Central memory CD4-positive, alpha-beta T cell (primary cell): ENCODE measurements at regions not wholly inside any gene's neighbourhood (a gene's known extent, or its start where the extent isn't known, plus 50 kb on each side); places are given as distances from the start of the nearest gene placed in this dataset.
A peak's percentile ranks its signal among the peaks of the same experiment; 100 is the strongest.
"Not testable (repeated sequence)": the region's sequence is repeated elsewhere in the genome, so short reads cannot be mapped to it uniquely, and the experiment has no call there.

ENCODE experiments used
- DNase-seq: peaks from one replicate; pipeline ENCODE4 v3.0.0; 2022

DNA sequence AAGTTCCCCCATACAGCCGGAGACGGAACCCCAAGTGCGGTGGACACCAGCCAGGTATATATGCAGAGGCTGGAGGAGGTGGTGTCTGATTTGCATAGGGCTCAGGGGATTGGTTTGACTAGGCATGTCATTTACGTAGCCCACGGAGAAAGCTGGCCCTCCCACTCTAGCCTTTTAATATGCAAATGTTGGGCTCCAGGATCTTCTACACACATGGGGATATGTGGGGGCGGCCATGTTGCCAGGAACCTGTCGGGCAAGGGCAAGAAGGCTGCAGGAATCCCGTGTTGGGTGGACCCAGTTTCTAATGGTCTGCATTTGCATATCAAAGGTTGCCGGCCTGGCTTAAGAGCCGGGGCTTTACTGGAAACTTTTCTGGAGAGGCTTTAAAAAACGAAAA lies 57.4 kb downstream of the FTHL17 start:
- not testable (repeated sequence) for DNase-seq

DNA sequence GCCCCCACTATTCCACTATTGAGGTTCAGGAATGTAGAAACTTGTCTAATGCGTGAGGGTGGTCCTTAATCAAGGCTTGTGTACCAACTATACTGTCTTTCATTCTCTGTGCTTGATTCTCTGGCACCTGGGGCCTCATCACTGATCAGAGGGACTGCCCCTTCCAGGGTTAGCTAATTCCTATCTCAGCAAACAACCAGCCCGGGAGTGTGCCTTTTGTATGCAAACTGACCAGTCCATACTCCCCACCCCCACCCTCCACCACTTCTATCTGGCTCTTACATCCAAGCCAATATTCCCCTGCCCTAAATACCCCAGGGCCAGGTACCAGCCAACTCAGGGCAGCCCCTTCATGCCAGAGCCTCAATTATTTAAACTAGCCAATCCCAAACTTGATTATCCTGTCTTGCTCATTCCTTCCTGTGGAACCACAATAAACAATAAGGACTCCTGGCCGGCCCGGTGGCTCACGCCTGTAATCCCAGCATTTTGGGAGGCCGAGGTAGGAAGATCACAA lies 59.3 kb downstream of the FTHL17 start:
- no peak for DNase-seq

DNA sequence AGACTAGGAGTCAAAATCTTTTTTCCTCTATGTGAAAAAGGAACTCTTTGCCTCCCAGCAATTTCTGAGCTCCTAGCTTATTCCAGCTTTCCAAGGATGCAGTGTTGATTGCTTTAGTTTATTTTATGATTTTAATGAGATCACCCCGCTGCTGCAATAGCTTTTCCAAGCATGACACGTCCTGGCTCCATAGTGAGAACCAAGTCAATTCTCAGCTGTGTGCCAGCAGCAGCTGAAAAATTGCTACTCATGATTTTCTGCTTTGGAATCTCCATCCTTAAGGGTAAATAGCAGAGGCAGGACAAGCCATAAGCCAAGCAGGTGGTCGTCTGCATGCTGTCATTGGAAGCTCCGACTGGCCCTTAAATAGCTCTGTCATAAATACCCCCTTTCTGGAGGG lies 64.5 kb downstream of the FTHL17 start:
- no peak for DNase-seq

DNA sequence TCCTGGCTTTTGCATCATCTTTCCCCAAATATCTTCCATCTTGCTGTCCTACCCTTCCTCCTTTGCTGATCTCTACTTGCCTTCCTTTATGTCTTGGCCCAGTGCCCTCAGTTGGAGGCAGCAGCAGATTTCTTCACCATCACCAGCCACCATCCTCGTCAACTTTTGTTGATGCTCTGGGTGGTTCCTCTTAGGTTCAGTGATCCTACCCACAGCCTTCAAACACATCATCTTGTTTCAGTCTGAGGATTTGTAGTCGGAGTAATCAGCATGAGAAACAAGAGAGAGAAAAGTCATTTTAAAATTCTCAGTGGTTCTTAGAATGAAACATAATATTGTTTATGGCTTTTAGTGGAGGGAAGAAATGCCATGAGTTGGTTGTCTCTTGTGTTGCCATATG lies 65.8 kb downstream of the FTHL17 start:
- no peak for DNase-seq

DNA sequence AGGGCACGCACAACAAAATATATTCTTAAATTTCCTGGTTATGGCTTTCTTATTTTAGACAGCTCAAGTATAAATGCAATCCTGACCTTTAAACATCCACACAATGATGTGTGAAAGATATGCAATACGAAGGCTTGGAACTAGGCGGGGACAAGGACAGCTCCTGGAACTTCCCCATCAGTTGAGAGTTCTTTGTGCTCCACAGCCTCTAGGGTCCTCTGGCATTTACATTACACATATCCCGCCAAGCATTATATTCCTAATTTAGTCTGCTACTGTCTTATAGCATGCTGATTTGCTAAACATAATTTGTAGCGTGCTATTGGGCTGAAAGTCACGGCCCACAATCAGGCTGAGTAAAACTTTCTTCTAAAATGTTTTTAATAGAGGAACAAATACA lies 74.4 kb downstream of the FTHL17 start:
- DNase-seq: no peak

DNA sequence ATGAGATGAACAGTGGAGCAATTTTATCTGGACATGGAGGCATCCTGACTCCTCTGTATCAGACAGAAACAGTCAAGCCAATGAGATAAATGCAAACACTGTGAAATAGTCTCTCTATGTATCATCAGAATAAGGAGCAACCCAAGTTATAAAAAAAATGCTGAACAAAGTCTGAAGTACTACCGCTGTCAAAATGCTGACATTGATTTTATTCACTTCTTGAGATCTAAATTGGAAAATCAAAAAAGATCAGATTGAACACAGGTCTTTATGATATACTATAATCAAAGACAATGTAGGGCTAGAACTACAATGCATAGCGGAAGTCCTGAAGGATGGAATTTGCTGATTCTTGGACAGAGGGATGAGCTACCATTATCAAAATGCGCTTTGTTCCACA lies 76.1 kb downstream of the FTHL17 start:
- no peak for DNase-seq

DNA sequence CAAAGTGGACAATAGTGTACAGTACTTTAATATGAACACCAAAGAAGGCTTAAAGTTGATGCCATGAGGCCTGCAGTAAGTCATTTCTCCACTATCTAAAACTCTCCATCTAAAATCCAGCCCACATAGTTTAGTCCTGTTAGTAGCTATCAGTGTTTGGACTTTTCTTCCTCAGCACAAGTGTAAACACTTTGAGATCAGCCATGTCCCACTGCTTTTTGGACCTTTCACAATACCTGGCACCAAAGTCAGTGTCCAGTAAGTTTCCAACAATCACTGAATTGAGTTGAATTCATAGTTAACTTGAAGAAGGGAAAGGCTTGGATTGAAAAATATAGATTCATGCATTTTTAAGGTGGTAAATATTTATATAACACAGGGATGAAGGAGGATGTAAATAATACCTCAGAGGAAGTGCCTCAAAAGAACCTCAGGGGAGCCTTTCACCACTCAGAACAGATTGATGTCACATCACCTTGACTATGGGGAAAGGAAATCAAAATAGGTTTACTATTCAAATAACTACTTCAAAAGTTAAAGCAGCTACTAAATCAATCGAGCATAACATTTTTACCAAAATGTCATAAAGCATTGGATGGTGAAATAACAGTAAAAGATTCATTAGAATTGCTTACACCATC lies 76.7 kb downstream of the FTHL17 start:
- DNase-seq: peak; percentile 13

DNA sequence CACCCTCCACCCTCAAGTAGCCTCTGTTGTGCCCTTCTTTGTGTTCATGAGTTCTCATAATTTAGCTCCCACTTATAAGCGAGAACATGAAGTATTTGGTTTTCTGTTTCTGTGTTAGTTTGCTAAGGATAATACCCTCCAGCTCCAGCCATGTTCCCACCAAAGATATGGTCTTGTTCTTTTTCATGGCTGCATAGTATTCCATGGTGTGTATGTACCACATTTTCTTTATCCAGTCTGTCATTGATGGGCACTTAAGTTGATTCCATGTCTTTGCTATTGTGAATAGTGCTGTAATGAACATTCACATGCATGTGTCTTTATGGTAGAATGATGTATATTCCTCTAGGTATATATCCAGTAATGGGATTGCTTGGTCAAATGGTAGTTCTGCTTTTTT lies 77.8 kb downstream of the FTHL17 start:
- DNase-seq: not testable (repeated sequence)

DNA sequence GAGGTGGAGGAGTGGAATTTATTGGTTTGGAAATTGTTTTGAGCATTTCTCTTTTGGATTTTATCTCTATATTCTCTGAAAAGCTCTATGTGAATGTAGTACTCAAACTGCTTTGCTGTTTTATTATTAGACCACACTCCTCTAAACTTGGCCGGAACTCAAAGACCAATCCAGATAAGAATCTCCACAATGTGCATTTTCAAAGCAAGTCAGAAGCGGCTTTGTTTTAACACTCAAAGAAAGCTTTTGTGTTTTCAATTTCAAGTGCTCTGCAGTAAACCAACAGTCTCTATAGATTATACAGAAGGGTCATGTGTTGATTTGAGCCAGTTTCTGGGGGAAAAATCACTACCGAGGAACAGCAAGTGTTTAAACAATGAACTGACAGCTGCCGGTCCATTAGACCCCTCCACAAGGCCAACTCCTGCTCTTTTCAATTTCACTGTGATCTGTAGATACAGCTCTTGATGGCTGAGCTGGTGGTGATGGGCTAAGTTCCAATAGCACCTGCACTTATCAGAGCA lies 79.4 kb downstream of the FTHL17 start:
- DNase-seq: no peak

DNA sequence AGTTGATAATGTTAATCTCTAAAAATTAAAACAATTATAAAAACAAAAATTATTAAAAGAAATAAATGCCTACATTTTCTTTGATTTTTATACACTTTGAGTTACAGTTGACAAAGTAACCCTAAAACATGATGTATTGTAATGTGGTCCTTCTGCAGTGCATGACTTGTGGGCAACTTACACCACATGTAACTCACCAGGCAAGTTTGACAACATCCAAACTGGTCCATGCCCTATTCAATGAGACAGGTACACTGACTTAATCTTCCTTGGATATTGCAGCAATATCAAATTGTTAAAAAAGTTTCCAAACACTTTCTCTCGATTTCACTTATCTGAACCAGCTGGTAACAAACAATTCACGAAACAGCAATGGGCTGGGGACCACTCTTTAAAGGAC lies 81.5 kb downstream of the FTHL17 start:
- no peak for DNase-seq

DNA sequence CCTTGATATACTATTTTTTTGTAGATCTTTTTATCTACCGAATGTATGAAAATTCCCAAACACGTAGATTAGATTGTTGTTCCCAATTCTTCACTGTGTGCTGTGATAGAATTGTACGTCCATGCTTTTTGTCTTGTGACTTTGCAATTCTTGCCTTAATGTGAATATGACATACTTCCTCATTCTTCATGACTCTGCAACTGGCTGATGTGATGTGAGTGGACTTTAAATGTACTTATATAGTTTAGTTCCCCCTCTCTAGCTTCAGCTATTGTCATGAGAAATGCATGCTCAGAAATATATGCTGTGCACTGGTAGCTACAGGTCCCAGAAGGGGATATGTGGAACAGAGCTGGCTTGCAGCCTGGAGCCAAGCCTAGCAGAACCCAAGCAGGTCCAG lies 89.4 kb downstream of the FTHL17 start:
- DNase-seq: no peak

DNA sequence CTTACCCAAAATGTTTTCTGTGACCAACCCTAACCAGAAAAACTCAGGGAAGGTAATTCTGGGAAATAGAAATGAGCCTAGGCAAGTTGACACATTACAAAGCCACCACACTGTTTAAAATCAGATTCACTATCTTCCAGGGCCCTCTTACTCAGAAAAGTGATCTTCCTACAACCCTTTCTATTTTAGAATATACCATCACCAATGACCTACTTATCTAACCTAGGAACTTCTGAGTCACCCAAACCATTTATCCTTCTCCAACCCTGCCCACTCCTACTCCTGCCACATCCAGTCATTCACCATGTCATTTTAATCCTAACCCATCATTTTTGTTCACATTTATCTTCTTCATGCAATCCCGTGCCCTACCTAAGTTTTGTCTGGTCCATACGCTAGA lies 89.9 kb downstream of the FTHL17 start:
- no peak for DNase-seq

DNA sequence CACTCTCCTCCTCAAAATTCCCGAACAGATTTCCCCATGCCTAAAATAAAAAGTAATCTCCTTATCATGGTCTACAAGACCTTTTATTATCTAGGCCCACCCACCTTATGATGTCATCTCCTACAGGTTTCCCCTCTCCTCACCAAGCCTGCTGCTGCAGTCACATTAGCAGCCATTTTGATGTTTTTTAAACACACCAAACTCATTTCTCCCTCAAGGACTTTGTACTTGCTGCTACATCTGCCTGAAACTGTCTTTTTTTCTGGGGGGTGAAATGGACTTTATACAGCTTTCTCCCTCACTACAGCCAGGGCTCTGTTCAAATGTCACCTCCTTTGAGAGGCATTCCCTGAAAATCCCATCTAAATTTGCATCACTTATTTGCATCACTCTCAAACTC lies 90.2 kb upstream of the TAB3 start:
- DNase-seq: no peak

DNA sequence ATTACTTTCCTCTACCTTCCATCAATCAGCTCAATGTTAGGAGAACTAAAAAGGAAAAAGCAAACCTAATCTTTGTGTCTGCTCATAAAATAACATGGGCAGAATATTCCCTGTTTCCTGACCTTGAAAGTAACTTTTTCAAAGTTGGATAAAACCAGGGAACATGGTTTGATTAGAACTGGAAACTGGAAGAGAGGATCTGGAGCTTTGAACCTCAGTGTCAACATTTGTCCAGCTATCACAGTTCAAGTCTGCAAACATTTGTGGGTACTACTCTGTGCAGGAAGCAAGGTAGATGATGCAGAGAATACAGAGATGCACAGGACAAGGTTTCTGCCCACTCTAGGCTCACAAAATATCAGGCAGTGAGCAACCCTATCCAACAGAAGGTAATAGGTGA lies 86.4 kb upstream of the TAB3 start:
- DNase-seq: no peak

DNA sequence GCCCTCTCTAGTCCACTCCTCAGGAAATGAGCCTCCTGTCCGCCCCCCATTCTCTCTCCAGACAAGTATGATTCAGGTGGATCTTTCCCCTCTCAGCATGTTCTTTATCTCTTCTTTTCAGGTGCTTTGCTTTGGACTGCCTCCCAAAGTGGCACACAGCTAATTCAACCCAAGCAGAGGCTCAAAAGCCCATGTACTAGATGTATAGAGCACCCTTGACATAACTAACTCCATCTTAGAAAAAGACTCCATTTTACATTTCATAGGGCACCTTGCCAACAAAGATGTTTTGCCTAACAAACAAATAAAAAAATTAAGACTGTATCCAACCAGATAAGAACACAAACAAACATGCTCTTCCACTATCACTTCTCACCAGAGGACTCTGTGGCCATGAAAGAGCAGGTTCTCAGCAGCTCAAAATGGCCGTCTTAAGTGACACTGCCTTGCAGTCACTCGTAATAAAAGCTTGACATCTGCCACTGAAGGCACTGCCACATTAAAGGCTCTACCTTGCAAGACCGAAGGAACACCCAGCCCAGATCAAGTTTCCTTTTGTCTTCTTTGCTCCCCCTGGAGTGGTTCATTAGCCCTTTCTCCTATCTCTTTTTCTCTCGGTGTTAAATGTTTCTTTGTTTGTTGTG lies 84.9 kb upstream of the TAB3 start:
- no peak for DNase-seq

DNA sequence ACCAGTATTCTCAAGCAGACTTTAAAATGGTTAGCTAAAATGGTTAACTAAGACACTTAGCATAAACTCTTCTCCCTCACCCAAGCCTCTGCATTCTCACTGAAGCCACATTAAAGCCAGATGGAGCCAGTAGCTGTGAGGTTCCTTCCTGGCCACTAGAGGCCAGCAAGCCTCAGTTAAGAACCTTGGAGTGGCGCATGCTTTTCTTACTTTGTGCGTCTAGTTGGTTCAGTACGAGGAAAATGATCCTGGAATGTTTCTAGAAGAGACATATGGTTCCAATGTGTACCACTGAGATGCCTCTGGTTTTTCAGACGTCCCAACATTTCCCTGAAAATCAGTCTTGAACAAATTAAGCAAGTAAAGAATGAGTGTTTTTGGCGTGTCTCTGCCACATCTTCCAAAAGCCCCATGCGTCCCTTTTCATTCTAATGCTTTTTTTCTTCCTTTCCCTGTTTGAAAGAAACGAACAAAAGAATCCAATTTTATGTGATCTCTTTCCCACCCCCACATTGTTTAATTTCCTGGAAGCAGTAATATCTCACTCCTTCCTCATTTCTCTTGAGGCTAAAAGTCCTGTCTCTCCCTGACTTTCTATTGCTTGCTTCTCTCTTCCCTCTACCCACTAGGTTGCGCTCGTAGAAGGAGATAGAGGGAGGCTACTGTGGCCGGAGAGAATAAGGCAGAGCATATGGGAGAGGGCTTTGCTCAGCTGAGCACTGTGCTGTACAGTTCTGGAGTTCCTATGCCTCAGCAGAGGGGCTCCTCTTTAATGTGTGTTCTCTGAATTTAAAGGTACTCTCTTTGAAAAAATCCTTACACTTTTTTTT lies 82.9 kb upstream of the TAB3 start:
- no peak for DNase-seq

DNA sequence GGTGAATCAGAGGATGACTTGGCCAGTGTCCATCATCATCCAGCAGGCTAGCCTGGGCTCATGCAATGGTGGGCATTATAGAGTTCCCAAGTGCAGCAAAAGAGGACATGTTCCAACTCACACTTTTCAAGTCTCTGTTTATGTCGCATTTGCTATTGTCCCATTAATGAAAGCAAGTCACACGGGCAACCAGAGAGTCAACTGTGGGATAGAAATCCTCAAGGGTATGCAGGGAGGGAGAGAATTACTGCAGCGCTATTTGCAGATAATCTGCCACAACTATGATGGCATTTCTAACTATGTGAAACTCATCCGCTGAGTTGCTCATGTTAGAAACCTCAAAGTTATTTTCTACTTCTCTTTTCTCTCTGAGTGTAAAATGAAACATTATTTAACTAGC lies 78.5 kb upstream of the TAB3 start:
- no peak for DNase-seq

DNA sequence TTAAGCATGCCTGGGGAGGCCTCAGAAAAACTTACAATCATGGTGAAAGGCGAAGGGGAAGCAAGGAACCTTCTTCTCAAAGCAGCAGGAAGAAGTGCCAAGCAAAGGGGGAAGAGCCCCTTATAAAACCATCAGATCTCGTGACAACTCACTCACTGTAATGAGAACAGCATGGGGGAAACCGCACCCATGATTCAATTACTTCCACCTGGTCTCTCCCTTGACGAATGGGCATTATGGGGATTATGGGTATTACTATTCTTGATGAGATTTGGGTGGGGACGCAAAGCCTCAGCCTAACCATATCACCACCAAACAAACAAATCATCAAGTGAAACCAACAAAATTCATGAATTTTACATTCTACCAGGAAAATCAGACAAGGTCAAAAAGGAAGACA lies 76.7 kb upstream of the TAB3 start:
- DNase-seq: no peak

DNA sequence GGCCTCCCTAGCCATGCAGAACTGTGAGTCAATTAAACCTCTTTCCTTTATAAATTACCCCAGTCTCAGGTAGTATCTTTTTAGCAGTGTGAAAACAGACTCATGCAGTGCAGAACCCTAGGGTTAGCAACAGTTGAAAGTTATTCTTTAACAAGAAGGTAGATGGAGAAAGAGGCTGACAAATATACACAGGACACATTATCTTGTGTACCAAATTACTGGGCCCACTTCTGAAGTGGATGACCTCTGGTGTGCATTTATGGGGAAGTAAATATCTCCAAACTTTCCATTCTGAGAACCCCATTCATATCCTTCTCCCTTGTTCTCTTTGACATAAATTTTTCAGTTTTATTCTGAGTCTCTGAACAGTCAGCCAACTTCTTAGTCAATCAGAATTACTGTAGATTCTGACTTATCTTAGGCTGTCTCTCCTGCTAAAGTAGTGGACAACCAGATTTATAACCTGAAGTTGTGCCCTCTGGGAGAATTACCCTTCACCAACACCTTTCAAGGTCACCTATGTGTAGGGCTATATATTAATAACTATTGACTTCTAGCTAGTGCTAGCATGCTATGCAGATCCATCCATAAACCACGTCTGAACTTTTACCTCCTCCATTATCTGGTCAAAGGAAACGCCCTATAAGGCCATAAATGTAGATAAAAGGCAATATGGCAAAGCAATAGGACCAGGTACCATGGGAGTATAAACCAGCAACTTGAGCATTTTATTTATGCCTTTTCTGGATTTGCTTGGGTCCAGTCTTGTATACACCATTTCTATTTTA lies 72.5 kb upstream of the TAB3 start:
- no peak for DNase-seq

DNA sequence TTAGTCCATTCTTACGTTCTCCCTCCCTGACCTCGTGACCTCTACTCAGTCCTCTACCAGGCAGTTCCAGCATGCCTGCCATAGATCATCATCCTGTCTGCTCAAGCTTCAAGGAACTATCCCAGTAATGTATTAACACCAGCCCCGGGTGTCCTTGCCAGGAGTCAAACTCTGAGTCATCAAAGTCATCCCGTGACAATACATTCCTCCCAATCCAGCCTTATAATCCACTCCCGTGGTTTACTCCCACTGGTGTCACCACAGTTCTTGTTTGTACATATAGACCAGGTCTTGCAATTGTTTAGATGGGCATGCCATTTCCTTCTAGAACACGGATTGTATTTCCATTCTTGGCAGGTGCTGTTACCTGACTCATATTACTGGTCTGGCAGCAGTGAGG lies 68.7 kb upstream of the TAB3 start:
- DNase-seq: no peak

DNA sequence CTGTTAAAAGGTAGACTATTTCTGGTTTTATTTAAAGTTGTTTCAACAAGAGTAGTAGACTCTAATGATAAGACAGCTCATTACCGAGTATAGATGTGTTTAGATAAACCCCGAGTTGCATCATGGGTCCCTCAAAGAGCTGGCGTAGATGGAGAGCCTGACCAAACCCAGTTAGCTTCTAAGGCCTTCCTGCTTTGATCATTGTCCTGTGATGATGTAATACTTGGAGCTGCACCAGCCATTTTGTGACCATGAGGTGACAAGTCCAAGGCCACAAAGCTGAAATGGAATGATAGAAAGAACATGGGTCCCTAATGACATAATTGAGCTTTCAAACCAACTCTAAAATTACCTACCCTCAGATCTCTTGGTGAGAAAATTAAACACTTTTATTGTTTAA lies 66.6 kb upstream of the TAB3 start:
- no peak for DNase-seq

DNA sequence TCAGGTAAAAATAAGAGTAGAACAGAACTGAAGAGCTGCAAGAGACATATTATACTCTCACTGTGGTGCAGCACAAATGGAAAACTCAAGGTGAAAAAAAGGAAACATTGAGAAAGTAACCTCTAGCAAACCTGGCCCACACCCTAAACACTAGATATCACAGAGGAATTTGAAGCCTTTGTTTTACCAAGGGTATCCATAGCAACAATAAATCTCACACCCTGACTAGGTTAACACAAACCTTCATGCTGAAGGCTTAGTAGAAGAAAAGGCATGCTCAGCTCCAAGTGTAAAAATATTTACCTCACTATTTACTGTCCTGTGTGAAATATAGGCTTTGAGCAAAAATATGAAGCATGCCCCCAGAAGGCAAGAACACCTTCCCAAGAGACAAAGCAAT lies 61.9 kb upstream of the TAB3 start:
- DNase-seq: no peak

DNA sequence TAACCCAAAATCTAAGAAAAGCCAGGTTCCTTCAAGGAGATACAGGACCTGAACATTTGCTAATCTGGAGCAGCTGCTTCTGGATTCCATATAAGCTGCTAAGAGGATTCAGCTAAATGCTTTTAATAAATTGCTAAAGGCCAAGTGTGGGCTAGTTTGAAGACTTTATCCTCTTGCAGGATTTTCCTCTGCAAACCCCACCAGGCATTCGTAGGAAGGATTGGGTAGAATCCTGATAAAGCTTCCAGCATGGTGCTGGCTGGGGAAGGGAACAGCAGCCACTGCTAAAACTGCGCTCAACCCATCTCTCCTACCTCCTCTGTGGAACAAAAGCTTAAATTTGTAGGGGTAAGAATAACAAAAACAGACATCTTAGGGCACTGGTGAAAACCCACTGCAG lies 61.3 kb upstream of the TAB3 start:
- DNase-seq: no peak
